OCI-LY1 (cell line): ENCODE measurements at regions not wholly inside any gene's neighbourhood (a gene's known extent, or its start where the extent isn't known, plus 50 kb on each side); places are given as distances from the start of the nearest gene placed in this dataset.

Source experiments
- H2AFZ ChIP-seq: fragments of 200-600 bp; sonication (generic), shearing (Covaris generic); 2 replicates; pipeline ENCODE4 v1.6.0; 2014; ENCODE audit warnings: antibody characterized with exemption, mild to moderate bottlenecking, low read length
- H3F3A ChIP-seq: fragments of 200-600 bp; sonication (generic), shearing (Covaris generic); 2 replicates; pipeline ENCODE4 v1.6.0; 2014; ENCODE audit warnings: mild to moderate bottlenecking, antibody characterized with exemption, low read length, moderate library complexity; ENCODE audit not compliant: insufficient read depth
- H3K27ac ChIP-seq: fragments of 200-600 bp; sonication (generic); 2 replicates; pipeline ENCODE4 v1.5.1; 2014; ENCODE audit warnings: low read length, mixed run types, mild to moderate bottlenecking, low read depth; ENCODE audit not compliant: poor library complexity, severe bottlenecking
- H3K27me3 ChIP-seq: fragments of 200-600 bp; sonication (generic); 2 replicates; pipeline ENCODE4 v1.6.0; 2014; ENCODE audit warnings: antibody characterized with exemption, mild to moderate bottlenecking, low read length, moderate library complexity; ENCODE audit not compliant: insufficient read depth
- H3K36me3 ChIP-seq: fragments of 200-600 bp; sonication (generic); 2 replicates; pipeline ENCODE4 v1.6.1; 2014; ENCODE audit warnings: mild to moderate bottlenecking, antibody characterized with exemption, low read length, moderate library complexity, mixed read lengths; ENCODE audit not compliant: insufficient read depth
- H3K4me1 ChIP-seq: fragments of 200-600 bp; sonication (generic); 2 replicates; pipeline ENCODE4 v1.5.1; 2014; ENCODE audit warnings: mild to moderate bottlenecking, low read length, moderate library complexity; ENCODE audit not compliant: insufficient read depth, severe bottlenecking
- H3K4me2 ChIP-seq: fragments of 200-600 bp; sonication (generic), shearing (Covaris generic); 2 replicates; pipeline ENCODE4 v1.6.1; 2014; ENCODE audit warnings: low read length
- H3K4me3 ChIP-seq: fragments of 200-600 bp; sonication (generic); 2 replicates; pipeline ENCODE4 v1.5.1; 2014; ENCODE audit warnings: low read length, low read depth, mild to moderate bottlenecking, mixed read lengths; ENCODE audit not compliant: poor library complexity, severe bottlenecking
- H3K79me2 ChIP-seq: fragments of 200-600 bp; shearing (Covaris generic); 2 replicates; pipeline ENCODE4 v1.6.1; 2016; ENCODE audit warnings: mixed run types, low read length, mixed read lengths; ENCODE audit not compliant: insufficient read depth
- H3K9ac ChIP-seq: fragments of 200-600 bp; sonication (generic), shearing (Covaris generic); 2 replicates; pipeline ENCODE4 v1.6.1; 2014; ENCODE audit warnings: mild to moderate bottlenecking, low read length, mixed read lengths
- H3K9me2 ChIP-seq: fragments of 200-600 bp; sonication (generic), shearing (Covaris generic); 2 replicates; pipeline ENCODE4 v1.6.1; 2014; ENCODE audit warnings: low read depth, mild to moderate bottlenecking, low read length, mixed read lengths
- H3K9me3 ChIP-seq: fragments of 200-600 bp; shearing (Covaris generic); 2 replicates; pipeline ENCODE4 v1.6.1; 2014; ENCODE audit warnings: low read length, mixed read lengths
- H4K20me1 ChIP-seq: fragments of 200-600 bp; sonication (generic), shearing (Covaris generic); 2 replicates; pipeline ENCODE4 v1.6.0; 2016; ENCODE audit warnings: mild to moderate bottlenecking, low read length; ENCODE audit not compliant: insufficient read depth
- EZH2 ChIP-seq: fragments of 200-600 bp; sonication (generic), shearing (Covaris generic); IDR thresholded peaks from 2 replicates; pipeline ENCODE4 v1.8.0; 2017; ENCODE audit warnings: borderline replicate concordance, mixed run types, mild to moderate bottlenecking, antibody characterized with exemption, low read length, moderate library complexity, mixed read lengths
- TF ChIP-seq, protein P1 (sequence below): fragments of 200-600 bp; sonication (generic), shearing (Covaris generic); IDR thresholded peaks from 2 replicates; pipeline ENCODE4 v1.5.1; 2017; ENCODE audit warnings: mild to moderate bottlenecking, antibody characterized with exemption, low read length, moderate library complexity, mixed read lengths

DNA sequence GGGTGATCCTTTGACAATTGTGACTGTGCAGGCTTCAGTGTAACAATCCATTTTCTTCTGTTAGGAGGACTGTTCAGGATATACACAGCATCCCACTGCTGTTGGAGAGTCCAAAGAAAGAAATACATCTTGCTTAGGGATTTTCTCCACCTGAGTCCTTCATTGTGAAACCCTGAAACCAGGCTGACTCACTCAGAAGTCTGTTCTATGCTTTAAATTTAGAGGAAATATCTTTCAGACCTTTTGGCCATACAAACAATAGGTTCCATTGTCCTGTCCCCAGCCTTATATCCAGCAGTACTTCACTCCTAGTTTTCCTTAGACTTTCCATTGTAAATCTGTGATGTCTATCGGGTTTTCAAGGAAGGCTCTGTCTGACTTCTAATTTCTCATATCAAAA is 379.1 kb downstream of the SUCLA2 start:
- Histone ChIP-seq H3K9ac (no peak overlapping the region), H2AFZ (no peak overlapping the region), H3K36me3 (no peaks in the 10 kb centered on the region), H3K79me2 (no peaks in the 10 kb centered on the region), H3K4me3 (no peak overlapping the region), H3K4me2 (no peak overlapping the region), H3K9me3 (no peaks in the 10 kb centered on the region), H3K4me1 (no peaks in the 10 kb centered on the region), H4K20me1 (no peaks in the 10 kb centered on the region), H3K9me2 (no peaks in the 10 kb centered on the region), H3K27me3 (no peaks in the 10 kb centered on the region), H3K27ac (no peak overlapping the region), H3F3A (no peaks in the 10 kb centered on the region)
- TF ChIP-seq EZH2 = no peak

DNA sequence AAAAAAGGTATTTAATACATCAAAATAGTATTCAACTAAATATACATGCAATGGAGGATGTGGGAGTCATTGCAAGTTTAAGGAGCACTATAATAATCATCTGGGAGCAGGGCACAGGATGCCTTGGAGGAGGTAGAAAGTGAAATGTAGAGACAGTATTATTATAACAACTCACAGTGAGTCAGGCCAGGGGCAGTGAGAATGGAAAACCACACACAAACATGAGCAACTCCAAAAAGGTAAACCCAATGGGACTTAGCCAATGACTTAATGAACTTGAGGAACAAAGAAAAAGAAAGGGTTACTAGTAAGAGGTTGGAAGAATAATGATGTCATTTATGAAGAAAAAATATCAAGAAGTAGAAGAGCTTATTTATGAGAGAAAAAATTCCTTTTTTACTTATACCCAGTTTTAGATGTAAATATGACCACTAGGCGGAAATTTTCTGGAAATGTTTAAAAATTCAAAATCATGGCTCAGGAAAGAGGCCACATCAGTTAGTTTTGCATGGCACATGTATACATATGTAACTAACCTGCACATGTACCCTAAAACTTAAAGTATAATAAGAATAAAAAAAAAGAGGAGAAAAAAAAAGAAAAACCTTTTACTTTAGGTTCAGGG is 389.3 kb downstream of the SUCLA2 start:
- Histone ChIP-seq H3K4me2 (no peak overlapping the region), H4K20me1 (no peaks in the 10 kb centered on the region), H3K9me2 (no peaks in the 10 kb centered on the region), H3K36me3 (no peaks in the 10 kb centered on the region), H3K4me1 (no peaks in the 10 kb centered on the region), H3K27ac (no peak overlapping the region), H3K4me3 (no peak overlapping the region), H2AFZ (no peak overlapping the region), H3K9ac (no peak overlapping the region), H3K9me3 (no peaks in the 10 kb centered on the region), H3K27me3 (no peaks in the 10 kb centered on the region), H3K79me2 (no peaks in the 10 kb centered on the region), H3F3A (no peaks in the 10 kb centered on the region)
- no peak for TF ChIP-seq EZH2
- TF ChIP-seq, protein P1, sequence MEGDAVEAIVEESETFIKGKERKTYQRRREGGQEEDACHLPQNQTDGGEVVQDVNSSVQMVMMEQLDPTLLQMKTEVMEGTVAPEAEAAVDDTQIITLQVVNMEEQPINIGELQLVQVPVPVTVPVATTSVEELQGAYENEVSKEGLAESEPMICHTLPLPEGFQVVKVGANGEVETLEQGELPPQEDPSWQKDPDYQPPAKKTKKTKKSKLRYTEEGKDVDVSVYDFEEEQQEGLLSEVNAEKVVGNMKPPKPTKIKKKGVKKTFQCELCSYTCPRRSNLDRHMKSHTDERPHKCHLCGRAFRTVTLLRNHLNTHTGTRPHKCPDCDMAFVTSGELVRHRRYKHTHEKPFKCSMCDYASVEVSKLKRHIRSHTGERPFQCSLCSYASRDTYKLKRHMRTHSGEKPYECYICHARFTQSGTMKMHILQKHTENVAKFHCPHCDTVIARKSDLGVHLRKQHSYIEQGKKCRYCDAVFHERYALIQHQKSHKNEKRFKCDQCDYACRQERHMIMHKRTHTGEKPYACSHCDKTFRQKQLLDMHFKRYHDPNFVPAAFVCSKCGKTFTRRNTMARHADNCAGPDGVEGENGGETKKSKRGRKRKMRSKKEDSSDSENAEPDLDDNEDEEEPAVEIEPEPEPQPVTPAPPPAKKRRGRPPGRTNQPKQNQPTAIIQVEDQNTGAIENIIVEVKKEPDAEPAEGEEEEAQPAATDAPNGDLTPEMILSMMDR = no peak

DNA sequence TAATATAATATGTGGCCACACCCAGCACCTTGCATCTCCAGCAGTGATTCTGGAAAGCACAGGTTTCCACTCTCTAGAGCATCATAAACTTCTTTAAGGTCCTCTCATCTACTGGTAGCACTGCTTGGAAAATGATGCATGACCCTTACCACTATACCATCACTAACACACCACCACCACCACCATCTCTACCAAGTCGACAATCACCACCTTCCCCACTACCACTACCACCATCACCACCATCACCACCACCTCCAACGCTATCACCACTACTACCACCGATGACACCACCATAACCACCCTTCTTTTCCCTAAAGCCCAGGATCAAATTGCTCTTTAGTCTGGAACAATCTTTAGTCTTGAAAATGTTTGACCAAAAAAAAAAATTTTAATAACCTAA is 390.4 kb downstream of the SUCLA2 start:
- Histone ChIP-seq H3K4me2 (no peak overlapping the region), H3K27ac (no peak overlapping the region), H3K9ac (no peak overlapping the region), H3K79me2 (no peaks in the 10 kb centered on the region), H3K9me2 (no peaks in the 10 kb centered on the region), H3K4me1 (no peaks in the 10 kb centered on the region), H3K36me3 (no peaks in the 10 kb centered on the region), H3F3A (no peaks in the 10 kb centered on the region), H3K9me3 (no peaks in the 10 kb centered on the region), H3K27me3 (no peaks in the 10 kb centered on the region), H2AFZ (no peak overlapping the region), H4K20me1 (no peaks in the 10 kb centered on the region), H3K4me3 (no peak overlapping the region)
- no peak for TF ChIP-seq EZH2
- TF ChIP-seq, protein P1 = no peak

GRCh38 chr13:47603365-47603764 is 397.7 kb downstream of the SUCLA2 start:
- H3K36me3 ChIP-seq = no peaks in the 10 kb centered on the region
- H3K9me2 ChIP-seq = no peaks in the 10 kb centered on the region
- no peaks in the 10 kb centered on the region for H3K79me2 ChIP-seq
- no peak for TF ChIP-seq EZH2
- TF ChIP-seq, protein P1 = no peak
- H3F3A ChIP-seq = no peaks in the 10 kb centered on the region
- H3K27me3 ChIP-seq = no peaks in the 10 kb centered on the region
- no peaks in the 10 kb centered on the region for H4K20me1 ChIP-seq
- no peak overlapping the region for H3K9ac ChIP-seq
- no peaks in the 10 kb centered on the region for H3K9me3 ChIP-seq
- no peak overlapping the region for H2AFZ ChIP-seq
- H3K4me1 ChIP-seq = no peaks in the 10 kb centered on the region
- no peak overlapping the region for H3K4me3 ChIP-seq
- H3K4me2 ChIP-seq = no peak overlapping the region
- H3K27ac ChIP-seq = no peak overlapping the region
